D721Med (cell line): ENCODE measurements at regions not wholly inside any gene's neighbourhood (a gene's known extent, or its start where the extent isn't known, plus 50 kb on each side); places are given as distances from the start of the nearest gene placed in this dataset.

Source experiments
- DNase-seq: peaks from one replicate; pipeline ENCODE4 v3.0.0; 2011; ENCODE audit warnings: low spot score; ENCODE audit not compliant: insufficient read length
- FAIRE-seq: peaks from 2 replicates; lab custom pipeline; 2011; peaks lifted over from hg19 to GRCh38; lab: Jason Lieb, UNC
- CTCF ChIP-seq: IDR thresholded peaks from 2 replicates; pipeline ENCODE4 v1.5.1; 2012; ENCODE audit warnings: mild to moderate bottlenecking, control low read depth; ENCODE audit not compliant: insufficient read depth; ENCODE audit errors: missing control alignments

- FAIRE-seq (no peak), DNase-seq (no peak)
- TF ChIP-seq CTCF = no peak
Measured at GRCh38 chr6:139597771-139598755, 223.6 kb upstream of the CITED2 start.

- TF ChIP-seq CTCF = no peak
- FAIRE-seq (no peak), DNase-seq (no peak)
Measured at GRCh38 chr6:139597087-139597763, 222.8 kb upstream of the CITED2 start.

- DNase-seq = no peak
- no peak for TF ChIP-seq CTCF
- FAIRE-seq = no peak
Measured at GRCh38 chr6:139595183-139595582, 220.7 kb upstream of the CITED2 start.

- DNase-seq (no peak), FAIRE-seq (no peak)
- no peak for TF ChIP-seq CTCF
Measured at GRCh38 chr6:139594333-139594965, 220.0 kb upstream of the CITED2 start.

- TF ChIP-seq CTCF = no peak
- DNase-seq (no peak), FAIRE-seq (no peak)
Measured at GRCh38 chr6:139593081-139593480, 218.6 kb upstream of the CITED2 start.

- no peak for DNase-seq
- no peak for FAIRE-seq
- TF ChIP-seq CTCF = no peak
Measured at GRCh38 chr6:139592011-139592410, 217.6 kb upstream of the CITED2 start.
